ENCODE measurements at regions not wholly inside any gene's neighbourhood (a gene's known extent, or its start where the extent isn't known, plus 50 kb on each side); places are given as distances from the start of the nearest gene placed in this dataset.

DNA sequence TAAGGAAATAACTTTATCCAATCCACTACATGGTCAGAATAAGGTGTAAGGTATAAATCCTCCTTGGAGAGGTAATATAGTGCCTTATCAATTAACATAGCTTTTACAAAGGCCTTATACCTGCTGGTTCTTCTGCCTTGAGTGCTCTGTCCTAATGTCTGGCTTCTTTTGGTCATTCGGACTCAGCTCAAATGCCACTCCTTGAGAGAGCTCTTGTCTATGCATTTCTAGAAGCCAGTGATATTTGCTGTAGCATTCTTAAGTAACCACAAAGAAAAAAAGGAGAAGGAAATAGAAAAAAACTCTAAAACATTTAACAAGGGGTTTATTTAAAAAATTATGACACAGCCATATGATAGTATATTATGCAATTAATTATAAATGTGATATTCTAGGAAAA lies 444.8 kb upstream of the SLIT2 start:
- H3K4me1 ChIP-seq, result peaks cover 21% of the 10 kb centered on the region
- H3K9me3 ChIP-seq (replicated peaks), result no peaks in the 10 kb centered on the region
- H3K4me3 ChIP-seq, result no peak overlapping the region
- DNase-seq, result no peak
- no peaks in the 10 kb centered on the region for H3K27me3 ChIP-seq
- no peak overlapping the region for H3K27ac ChIP-seq
- H3K36me3 ChIP-seq, result no peaks in the 10 kb centered on the region

DNA sequence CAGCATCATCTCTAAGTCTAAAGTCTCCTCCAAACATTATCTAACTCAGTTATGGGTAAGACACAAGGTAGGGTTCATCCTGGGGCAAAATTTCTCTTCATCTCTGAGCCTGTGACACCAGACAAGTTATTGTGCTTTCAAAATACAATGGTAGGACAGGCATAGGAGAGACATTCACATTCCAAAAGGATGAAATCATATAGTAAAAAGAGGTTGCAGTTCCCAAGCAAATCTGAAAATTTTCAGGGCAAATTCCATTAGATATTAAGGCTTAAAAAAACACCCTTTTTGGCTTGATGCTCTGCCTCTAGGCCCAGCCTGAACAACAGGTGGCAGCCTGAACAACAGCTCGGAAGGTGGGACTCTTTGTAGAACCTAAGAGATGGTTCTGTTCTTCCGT lies 448.3 kb upstream of the SLIT2 start:
- H3K36me3 ChIP-seq, result no peaks in the 10 kb centered on the region
- peak overlapping the region; percentile 60 for H3K27ac ChIP-seq
- H3K9me3 ChIP-seq (replicated peaks), result no peaks in the 10 kb centered on the region
- no peaks in the 10 kb centered on the region for H3K27me3 ChIP-seq
- H3K4me3 ChIP-seq, result no peak overlapping the region
- H3K4me1 ChIP-seq, result peaks cover 21% of the 10 kb centered on the region
- DNase-seq, result peak in 1 of 2 experiments; percentile 35

DNA sequence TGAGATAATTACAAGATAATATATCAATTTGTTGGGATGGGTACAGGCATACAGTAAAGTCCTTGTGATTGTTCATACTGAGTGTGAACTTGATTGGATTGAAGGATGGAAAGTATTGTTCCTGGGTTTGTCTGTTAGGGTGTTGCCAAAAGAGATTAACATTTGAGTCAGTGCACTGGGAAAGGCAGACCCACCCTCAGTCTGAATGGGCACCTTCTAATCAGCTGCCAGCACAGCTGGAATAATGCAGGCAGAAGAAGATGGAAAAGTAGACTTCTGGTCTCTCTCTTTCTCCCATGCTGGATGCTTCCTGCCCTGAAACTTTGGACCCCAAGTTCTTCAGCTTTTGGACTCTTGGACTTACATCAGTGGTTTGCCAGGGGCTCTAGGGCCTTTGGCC lies 457.9 kb upstream of the SLIT2 start:
- Histone ChIP-seq H3K4me1 (no peaks in the 10 kb centered on the region), H3K4me3 (no peak overlapping the region), H3K27ac (no peak overlapping the region), H3K9me3 (replicated peaks) (no peaks in the 10 kb centered on the region), H3K36me3 (no peaks in the 10 kb centered on the region), H3K27me3 (no peaks in the 10 kb centered on the region)
- DNase-seq, result no peak

DNA sequence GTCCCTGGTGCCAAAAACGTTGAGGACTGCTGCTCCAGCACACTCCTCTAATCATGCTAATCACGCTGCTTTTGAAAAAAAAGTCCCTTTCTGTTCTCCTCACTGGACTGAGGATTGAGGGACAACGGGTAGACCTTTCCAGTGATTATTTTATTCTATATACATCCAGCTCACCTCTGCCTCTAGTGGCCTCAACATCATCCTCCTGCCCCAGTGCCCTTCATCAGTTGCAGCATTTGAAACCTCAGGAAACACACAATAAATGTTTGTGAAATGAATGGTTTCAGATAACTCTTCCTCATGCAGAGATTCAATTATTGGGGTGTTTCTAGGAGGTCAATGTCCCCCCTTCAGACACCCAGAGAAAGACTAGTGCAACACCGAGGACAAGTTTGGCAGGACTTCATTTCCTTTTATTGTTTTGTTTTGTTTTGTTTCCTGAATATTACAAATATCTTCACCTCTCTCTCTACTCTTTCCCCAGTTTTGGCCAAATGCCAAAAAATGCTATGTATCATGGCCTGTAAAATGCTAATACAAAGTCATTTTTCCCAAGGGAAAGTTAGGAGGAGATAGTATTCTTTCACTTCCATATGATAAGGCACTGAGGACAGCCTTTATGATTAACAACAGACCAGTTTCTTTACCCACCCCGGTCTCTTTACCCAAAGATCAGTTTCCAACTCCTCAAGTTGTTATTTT lies 460.1 kb upstream of the SLIT2 start:
- no peaks in the 10 kb centered on the region for H3K9me3 ChIP-seq (replicated peaks)
- DNase-seq, result peak in 1 of 2 experiments; percentile 9
- no peaks in the 10 kb centered on the region for H3K27me3 ChIP-seq
- H3K4me3 ChIP-seq, result no peak overlapping the region
- H3K4me1 ChIP-seq, result no peaks in the 10 kb centered on the region
- H3K36me3 ChIP-seq, result no peaks in the 10 kb centered on the region
- H3K27ac ChIP-seq, result no peak overlapping the region

DNA sequence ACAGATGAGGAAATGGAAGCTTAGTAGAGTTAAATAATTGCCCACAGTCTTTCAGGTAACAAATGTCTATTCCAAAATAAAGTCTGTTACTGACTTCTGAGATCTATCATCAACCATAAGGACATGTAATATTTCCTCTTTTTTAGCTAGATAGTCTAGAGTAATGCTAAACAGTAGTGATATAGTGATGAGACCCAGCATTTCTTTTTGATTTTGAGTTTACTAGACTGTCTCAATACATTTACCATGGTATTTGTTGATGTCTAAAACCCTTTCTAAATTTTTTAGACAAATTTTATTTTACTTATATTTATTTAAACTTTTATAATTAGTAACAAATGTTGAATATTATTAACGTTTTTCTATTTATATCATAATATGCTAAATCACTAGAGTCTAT lies 465.1 kb upstream of the SLIT2 start:
- DNase-seq, result no peak
- Histone ChIP-seq H3K27ac (no peak overlapping the region), H3K36me3 (no peaks in the 10 kb centered on the region), H3K27me3 (no peaks in the 10 kb centered on the region), H3K4me1 (no peaks in the 10 kb centered on the region), H3K4me3 (no peak overlapping the region), H3K9me3 (replicated peaks) (no peaks in the 10 kb centered on the region)

DNA sequence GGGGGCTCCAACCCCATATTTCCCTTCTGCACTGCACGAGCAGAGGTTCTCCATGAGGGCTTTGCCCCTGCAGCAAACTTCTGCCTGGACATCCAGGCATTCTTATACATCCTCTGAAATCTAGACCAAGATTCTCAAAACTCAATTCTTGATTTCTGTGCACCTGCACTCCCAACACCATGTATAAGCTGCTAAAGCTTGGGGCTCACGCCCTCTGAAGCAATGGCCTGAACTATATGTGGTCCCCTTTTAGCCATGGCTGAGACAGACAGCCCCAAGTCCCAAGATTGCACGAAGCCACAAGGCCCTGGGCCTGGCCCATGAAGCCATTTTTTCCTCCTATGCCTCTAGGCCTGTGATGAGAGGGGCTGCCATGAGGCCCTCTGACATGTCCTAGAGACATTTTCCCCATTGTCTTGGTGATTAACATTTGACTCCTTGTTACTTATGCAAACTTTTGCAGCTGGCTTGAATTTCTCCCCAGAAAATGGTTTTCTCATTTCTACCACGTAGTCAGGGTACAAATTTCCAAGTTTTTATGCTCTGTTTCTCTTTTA lies 468.0 kb upstream of the SLIT2 start:
- Histone ChIP-seq H3K9me3 (replicated peaks) (no peaks in the 10 kb centered on the region), H3K4me3 (no peak overlapping the region), H3K27me3 (no peaks in the 10 kb centered on the region), H3K4me1 (no peaks in the 10 kb centered on the region), H3K27ac (no peak overlapping the region), H3K36me3 (no peaks in the 10 kb centered on the region)
- DNase-seq, result no peak

DNA sequence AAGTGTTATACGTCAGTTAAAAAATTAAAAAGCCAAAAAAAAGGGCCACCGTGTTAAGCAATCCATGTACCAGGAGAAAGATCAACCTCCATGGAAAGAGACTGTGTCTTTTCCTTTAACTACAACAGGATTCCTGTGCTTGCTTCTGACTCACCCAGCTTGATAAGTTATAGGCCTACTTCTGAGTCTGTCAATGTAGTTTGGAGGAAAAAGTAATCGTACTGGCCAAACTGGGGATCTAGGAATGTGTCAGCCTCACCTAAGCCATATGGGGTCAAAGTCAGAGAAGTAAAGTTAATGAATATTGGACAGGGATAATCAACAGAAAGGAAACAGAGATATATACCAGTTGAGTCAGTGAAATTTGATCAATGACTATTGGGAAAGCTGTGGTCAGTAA lies 470.8 kb upstream of the SLIT2 start:
- no peaks in the 10 kb centered on the region for H3K9me3 ChIP-seq (replicated peaks)
- H3K36me3 ChIP-seq, result no peaks in the 10 kb centered on the region
- no peaks in the 10 kb centered on the region for H3K4me1 ChIP-seq
- no peaks in the 10 kb centered on the region for H3K27me3 ChIP-seq
- H3K27ac ChIP-seq, result no peak overlapping the region
- no peak overlapping the region for H3K4me3 ChIP-seq
- no peak for DNase-seq

DNA sequence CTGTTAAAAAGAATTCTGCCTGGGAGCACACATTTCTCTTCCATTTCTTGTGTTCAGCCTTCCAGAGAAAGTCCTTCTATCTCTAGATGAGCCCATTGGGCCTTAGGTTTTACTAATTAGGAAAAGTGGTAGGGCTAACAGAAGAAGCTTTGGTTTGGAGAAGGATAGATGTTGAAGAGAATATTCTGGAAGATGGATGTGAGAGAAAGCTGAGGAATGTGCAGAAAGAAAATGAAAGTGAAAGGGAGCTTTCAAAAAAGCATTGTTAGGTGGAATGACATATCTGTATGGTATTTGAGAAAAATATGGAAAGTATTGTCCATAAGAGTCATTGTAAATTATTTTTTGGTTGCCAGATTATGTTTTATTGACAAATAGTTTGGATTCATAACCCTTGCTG lies 474.8 kb upstream of the SLIT2 start:
- no peak for DNase-seq
- no peaks in the 10 kb centered on the region for H3K4me1 ChIP-seq
- H3K36me3 ChIP-seq, result no peaks in the 10 kb centered on the region
- no peak overlapping the region for H3K4me3 ChIP-seq
- no peaks in the 10 kb centered on the region for H3K9me3 ChIP-seq (replicated peaks)
- no peaks in the 10 kb centered on the region for H3K27me3 ChIP-seq
- H3K27ac ChIP-seq, result no peak overlapping the region

DNA sequence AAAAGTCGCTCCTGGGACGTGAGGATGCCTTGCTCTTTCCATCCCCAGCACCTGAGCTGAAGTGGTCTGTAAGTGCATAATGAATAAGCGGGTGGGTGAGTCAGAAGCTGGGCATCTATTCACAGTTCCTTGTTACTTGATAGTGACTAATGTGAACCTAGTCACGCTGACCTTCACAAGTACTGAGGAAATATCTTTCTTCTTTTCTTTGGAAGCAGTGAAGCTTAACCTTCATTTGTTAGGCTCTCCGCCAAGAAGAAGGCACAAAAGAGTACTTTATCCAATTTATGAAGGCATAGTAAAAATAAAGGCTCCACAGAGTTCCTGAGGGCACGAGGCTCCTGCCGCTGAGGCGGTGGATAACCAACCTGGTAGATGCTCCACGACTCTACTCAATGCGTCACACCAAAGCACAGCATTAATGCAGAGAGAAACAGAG lies 475.7 kb upstream of the SLIT2 start:
- H3K9me3 ChIP-seq (replicated peaks), result no peaks in the 10 kb centered on the region
- no peak overlapping the region for H3K27ac ChIP-seq
- no peaks in the 10 kb centered on the region for H3K36me3 ChIP-seq
- H3K4me1 ChIP-seq, result no peaks in the 10 kb centered on the region
- H3K4me3 ChIP-seq, result no peak overlapping the region
- DNase-seq, result peak in 1 of 2 experiments; percentile 6
- no peaks in the 10 kb centered on the region for H3K27me3 ChIP-seq

DNA sequence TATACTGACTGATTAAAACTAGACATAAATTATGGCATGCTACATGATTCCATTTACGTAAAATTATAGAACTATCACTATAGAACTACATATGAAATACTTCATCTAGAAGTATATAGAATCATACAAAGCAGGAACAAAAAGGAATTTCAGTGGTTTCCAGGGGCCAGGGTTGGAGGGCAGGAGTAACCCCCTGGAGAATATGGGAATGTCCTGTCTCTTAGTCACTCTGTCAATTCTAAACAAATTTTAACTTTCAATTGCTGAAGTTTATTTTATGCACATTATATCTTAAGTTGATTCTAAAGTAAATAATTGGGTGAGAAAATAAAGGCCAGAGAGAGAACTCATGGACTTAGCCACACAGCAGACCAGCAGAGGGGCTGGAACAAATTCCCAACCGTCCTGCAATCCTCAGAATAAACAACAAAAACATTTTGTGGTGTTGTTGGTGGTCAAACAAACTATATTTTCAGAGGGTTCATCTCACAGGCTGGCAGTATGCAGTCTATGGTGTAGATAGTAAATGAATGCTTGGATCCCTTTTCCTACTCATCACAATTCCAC lies 476.9 kb upstream of the SLIT2 start:
- Histone ChIP-seq H3K36me3 (no peaks in the 10 kb centered on the region), H3K4me1 (no peaks in the 10 kb centered on the region), H3K4me3 (no peak overlapping the region), H3K27me3 (no peaks in the 10 kb centered on the region), H3K9me3 (replicated peaks) (no peaks in the 10 kb centered on the region), H3K27ac (no peak overlapping the region)
- no peak for DNase-seq

DNA sequence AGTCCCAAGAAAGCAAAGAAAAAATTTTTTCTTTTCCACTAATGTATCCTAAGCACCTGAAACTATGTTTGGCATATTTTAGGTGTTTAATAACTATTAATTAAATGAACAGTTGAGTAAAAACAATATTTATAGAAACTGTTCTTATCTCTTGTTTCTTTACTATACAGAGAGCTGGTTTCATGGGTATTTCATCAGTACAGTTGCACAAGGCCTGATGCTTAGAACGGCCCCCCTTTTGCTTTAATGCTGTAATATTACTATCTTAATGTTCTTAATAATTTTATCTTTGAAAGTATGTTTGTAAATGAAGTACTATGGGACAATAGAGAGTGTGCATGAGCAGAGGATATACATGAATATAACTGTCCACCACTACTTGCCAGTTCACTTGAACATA lies 479.1 kb upstream of the SLIT2 start:
- Histone ChIP-seq H3K27ac (no peak overlapping the region), H3K27me3 (no peaks in the 10 kb centered on the region), H3K36me3 (no peaks in the 10 kb centered on the region), H3K9me3 (replicated peaks) (no peaks in the 10 kb centered on the region), H3K4me1 (no peaks in the 10 kb centered on the region), H3K4me3 (no peak overlapping the region)
- no peak for DNase-seq

DNA sequence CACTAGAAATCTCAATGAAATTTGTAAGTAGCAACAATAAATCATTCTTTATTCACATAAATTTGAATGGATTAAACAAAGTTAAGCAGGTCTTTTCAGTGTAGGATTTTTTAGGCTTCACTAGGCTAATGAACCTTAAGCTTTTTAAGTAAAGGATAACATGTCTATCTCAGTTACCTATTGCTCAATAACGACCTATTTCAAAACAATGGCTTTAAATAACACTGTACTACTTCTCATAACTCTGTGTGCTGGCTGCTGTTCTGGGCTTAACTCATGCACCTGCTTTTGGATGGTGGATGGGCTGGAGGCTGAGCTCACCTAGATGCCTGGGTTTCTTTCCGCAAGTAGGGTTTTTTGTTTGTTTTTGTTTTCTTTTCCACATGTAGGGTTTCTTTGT lies 495.0 kb upstream of the SLIT2 start:
- no peaks in the 10 kb centered on the region for H3K9me3 ChIP-seq (replicated peaks)
- no peaks in the 10 kb centered on the region for H3K36me3 ChIP-seq
- no peaks in the 10 kb centered on the region for H3K27me3 ChIP-seq
- no peak overlapping the region for H3K4me3 ChIP-seq
- DNase-seq, result no peak
- no peak overlapping the region for H3K27ac ChIP-seq
- 0 out of 2 replicates have a peak, but pooled peaks cover 4% of the 10 kb centered on the region for H3K4me1 ChIP-seq

DNA sequence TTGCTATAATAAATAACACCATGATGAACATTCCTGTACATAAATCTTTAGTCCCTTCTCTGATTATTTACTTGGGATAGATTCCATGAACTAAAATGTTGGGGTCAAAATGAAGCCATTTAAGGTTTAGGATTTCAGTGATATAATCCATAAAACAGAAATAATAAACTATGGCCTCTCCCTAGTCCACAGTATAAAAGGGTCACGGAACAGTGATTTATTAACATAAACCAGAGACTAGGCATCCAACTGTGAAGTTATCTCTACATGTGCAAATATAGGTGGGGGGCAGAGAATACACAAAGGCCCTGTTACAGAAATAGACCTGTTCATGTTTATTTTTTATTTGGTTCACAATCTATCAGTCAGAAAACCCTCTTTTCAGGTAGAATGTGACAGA lies 499.1 kb upstream of the SLIT2 start:
- DNase-seq, result no peak
- Histone ChIP-seq H3K27me3 (no peaks in the 10 kb centered on the region), H3K27ac (no peak overlapping the region), H3K4me3 (no peak overlapping the region), H3K9me3 (replicated peaks) (no peaks in the 10 kb centered on the region), H3K4me1 (0 out of 2 replicates have a peak, but pooled peaks cover 4% of the 10 kb centered on the region), H3K36me3 (no peaks in the 10 kb centered on the region)

DNA sequence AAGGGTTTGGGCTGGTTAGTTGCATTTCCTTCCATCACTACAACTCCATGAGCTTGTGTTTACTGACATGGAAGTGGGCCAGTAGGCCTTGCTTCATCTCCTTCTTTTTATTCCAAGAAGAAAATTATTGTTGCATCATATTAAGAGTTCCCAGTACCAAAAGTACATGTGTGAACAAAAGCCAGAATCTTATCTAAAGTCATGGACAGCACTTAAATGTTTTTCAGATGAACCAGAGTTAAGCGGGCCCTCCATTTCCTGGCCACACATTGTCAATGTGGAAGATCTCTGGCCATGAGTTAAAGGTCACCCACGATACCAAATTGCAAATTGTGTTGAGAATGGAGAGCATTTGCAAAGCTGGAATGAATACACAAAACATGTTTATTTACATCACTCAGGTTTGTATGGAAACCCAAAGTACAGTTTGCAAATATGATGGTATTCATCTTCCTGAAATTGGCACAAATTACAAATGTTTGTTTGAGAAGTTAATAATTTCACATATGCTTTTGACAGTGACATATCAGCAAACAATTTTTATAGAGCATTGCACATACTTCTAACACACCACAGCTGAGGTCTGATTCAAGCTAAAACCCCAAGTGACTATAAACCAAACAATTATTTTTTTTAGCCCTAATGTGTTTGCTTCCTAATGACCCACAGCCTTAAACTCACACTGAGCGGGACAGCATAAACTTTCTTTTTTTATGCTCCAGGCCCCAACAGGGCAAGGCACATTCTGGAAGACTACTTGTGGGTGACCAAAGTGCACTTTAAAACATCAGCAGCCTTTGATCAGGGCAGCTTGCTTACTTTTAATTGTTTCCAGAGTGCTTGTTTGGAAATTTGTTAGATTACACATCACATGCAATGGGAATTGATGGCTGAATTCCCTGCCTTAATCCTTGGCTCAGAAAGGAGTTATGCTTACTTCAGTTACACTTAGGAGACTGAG lies 502.9 kb upstream of the SLIT2 start:
- Histone ChIP-seq H3K4me3 (no peak overlapping the region), H3K9me3 (replicated peaks) (no peaks in the 10 kb centered on the region), H3K27me3 (no peaks in the 10 kb centered on the region), H3K27ac (no peak overlapping the region), H3K4me1 (0 out of 2 replicates have a peak, but pooled peaks cover 4% of the 10 kb centered on the region), H3K36me3 (no peaks in the 10 kb centered on the region)
- DNase-seq, result no peak

DNA sequence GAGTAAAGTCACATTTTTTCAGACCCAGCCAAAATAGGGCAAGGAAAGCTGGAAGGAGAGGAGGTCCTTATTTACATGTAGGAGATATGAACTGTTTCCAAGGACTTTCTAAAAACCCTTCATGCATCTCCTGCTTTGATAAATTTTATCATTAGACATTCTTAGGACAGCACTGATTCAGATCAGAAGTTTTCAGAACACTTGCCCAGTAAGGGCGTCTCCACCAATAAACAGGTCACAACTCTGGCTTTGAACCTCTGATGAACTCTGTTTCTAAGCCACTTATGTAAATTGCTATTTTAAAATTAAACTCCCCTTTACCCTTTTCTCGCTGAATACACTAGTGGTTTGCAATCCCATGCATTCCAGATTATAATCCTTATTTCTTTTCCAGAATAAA lies 505.3 kb upstream of the SLIT2 start:
- Histone ChIP-seq H3K9me3 (replicated peaks) (no peaks in the 10 kb centered on the region), H3K4me1 (no peaks in the 10 kb centered on the region), H3K4me3 (no peak overlapping the region), H3K27ac (no peak overlapping the region), H3K36me3 (no peaks in the 10 kb centered on the region), H3K27me3 (no peaks in the 10 kb centered on the region)
- no peak for DNase-seq

All from SJCRH30 (cell line).